ENCODE measurements at regions not wholly inside any gene's neighbourhood (a gene's known extent, or its start where the extent isn't known, plus 50 kb on each side); places are given as distances from the start of the nearest gene placed in this dataset.

- no peak for TF ChIP-seq CTCF (IDR thresholded peaks at IDR 0.05; ENCODE audit: control extremely low read depth, extremely low read depth)
- DNase-seq = no peak
- no peaks in the 10 kb centered on the region for H3K9me3 ChIP-seq (ENCODE audit: control insufficient read depth in 4 of 4, insufficient read depth in 3 of 4, low read length in 3 of 4)
- no peak for ATAC-seq (ENCODE audit: insufficient read depth, low FRiP score)
- no peaks in the 10 kb centered on the region for H3K4me1 ChIP-seq (ENCODE audit: control insufficient read depth in 5 of 5, insufficient read depth in 5 of 5, low read length in 5 of 5)
- H3K9ac ChIP-seq (ENCODE audit: insufficient read depth in 1 of 2, low read length in 2 of 2) = no peak overlapping the region
- H3K27me3 ChIP-seq (ENCODE audit: control insufficient read depth in 3 of 3, insufficient read depth in 3 of 3, low read length in 2 of 3) = no peaks in the 10 kb centered on the region
- no peaks in the 10 kb centered on the region for H3K36me3 ChIP-seq (ENCODE audit: control insufficient read depth in 4 of 4, insufficient read depth in 4 of 4, low read length in 4 of 4)
- whole genome bisulfite sequencing, 2 donors = 79 to 83% methylated on average over 2 of the region's 2 CpGs
- H3K27ac ChIP-seq (ENCODE audit: low read depth in 1 of 2, low read length in 1 of 2) = no peak overlapping the region
- H3K4me3 ChIP-seq = no peak overlapping the region
Observed at GRCh38 chr3:117958027-117958426, 1076.6 kb downstream of the IGSF11 start.

- 68 to 71% methylated on average over 2 of the region's 2 CpGs for WGBS, 2 donors
Observed at GRCh38 chr3:117962750-117963149, 1071.9 kb downstream of the IGSF11 start.

GRCh38 chr3:117963858-117964257 is 1070.8 kb downstream of the IGSF11 start:
- ATAC-seq (ENCODE audit: insufficient read depth, low FRiP score) (no peak), DNase-seq (no peak)
- 53 to 77% methylated on average over 2 of the region's 2 CpGs for whole genome bisulfite sequencing, 2 donors
- no peak overlapping the region for H3K9ac ChIP-seq (ENCODE audit: insufficient read depth in 1 of 2, low read length in 2 of 2)
- TF ChIP-seq CTCF (IDR thresholded peaks at IDR 0.05; ENCODE audit: control extremely low read depth, extremely low read depth) = no peak
- no peaks in the 10 kb centered on the region for H3K9me3 ChIP-seq (ENCODE audit: control insufficient read depth in 4 of 4, insufficient read depth in 3 of 4, low read length in 3 of 4)
- H3K27me3 ChIP-seq (ENCODE audit: control insufficient read depth in 3 of 3, insufficient read depth in 3 of 3, low read length in 2 of 3) = no peaks in the 10 kb centered on the region
- no peak overlapping the region for H3K27ac ChIP-seq (ENCODE audit: low read depth in 1 of 2, low read length in 1 of 2)
- H3K4me1 ChIP-seq (ENCODE audit: control insufficient read depth in 5 of 5, insufficient read depth in 5 of 5, low read length in 5 of 5) = no peaks in the 10 kb centered on the region
- H3K4me3 ChIP-seq = no peak overlapping the region
- no peaks in the 10 kb centered on the region for H3K36me3 ChIP-seq (ENCODE audit: control insufficient read depth in 4 of 4, insufficient read depth in 4 of 4, low read length in 4 of 4)

More at GRCh38 chr3:117962750-117963149, 1071.9 kb downstream of the IGSF11 start:
- Histone ChIP-seq H3K9ac (ENCODE audit: insufficient read depth in 1 of 2, low read length in 2 of 2) (no peak overlapping the region), H3K4me3 (no peak overlapping the region), H3K4me1 (ENCODE audit: control insufficient read depth in 5 of 5, insufficient read depth in 5 of 5, low read length in 5 of 5) (no peaks in the 10 kb centered on the region), H3K36me3 (ENCODE audit: control insufficient read depth in 4 of 4, insufficient read depth in 4 of 4, low read length in 4 of 4) (no peaks in the 10 kb centered on the region), H3K27me3 (ENCODE audit: control insufficient read depth in 3 of 3, insufficient read depth in 3 of 3, low read length in 2 of 3) (no peaks in the 10 kb centered on the region), H3K27ac (ENCODE audit: low read depth in 1 of 2, low read length in 1 of 2) (no peak overlapping the region), H3K9me3 (ENCODE audit: control insufficient read depth in 4 of 4, insufficient read depth in 3 of 4, low read length in 3 of 4) (no peaks in the 10 kb centered on the region)
- DNase-seq (no peak), ATAC-seq (ENCODE audit: insufficient read depth, low FRiP score) (no peak)
- no peak for TF ChIP-seq CTCF (IDR thresholded peaks at IDR 0.05; ENCODE audit: control extremely low read depth, extremely low read depth)

- Histone ChIP-seq H3K27ac (ENCODE audit: low read depth in 1 of 2, low read length in 1 of 2) (no peak overlapping the region), H3K36me3 (ENCODE audit: control insufficient read depth in 4 of 4, insufficient read depth in 4 of 4, low read length in 4 of 4) (no peaks in the 10 kb centered on the region), H3K4me1 (ENCODE audit: control insufficient read depth in 5 of 5, insufficient read depth in 5 of 5, low read length in 5 of 5) (no peaks in the 10 kb centered on the region), H3K4me3 (no peak overlapping the region), H3K9me3 (ENCODE audit: control insufficient read depth in 4 of 4, insufficient read depth in 3 of 4, low read length in 3 of 4) (no peaks in the 10 kb centered on the region), H3K9ac (ENCODE audit: insufficient read depth in 1 of 2, low read length in 2 of 2) (no peak overlapping the region), H3K27me3 (ENCODE audit: control insufficient read depth in 3 of 3, insufficient read depth in 3 of 3, low read length in 2 of 3) (no peaks in the 10 kb centered on the region)
- 78 to 89% methylated on average over 4 of the region's 4 CpGs for WGBS, 2 donors
- TF ChIP-seq CTCF (IDR thresholded peaks at IDR 0.05; ENCODE audit: control extremely low read depth, extremely low read depth) = no peak
- no peak for DNase-seq
- no peak for ATAC-seq (ENCODE audit: insufficient read depth, low FRiP score)
Observed at GRCh38 chr3:117964814-117965213, 1069.8 kb downstream of the IGSF11 start.
